SW480 (cell line): ENCODE measurements at regions not wholly inside any gene's neighbourhood (a gene's known extent, or its start where the extent isn't known, plus 50 kb on each side); places are given as distances from the start of the nearest gene placed in this dataset.

Experiments used
- DNase-seq: peaks from one replicate; pipeline ENCODE4 v3.0.0-alpha.2; 2016; ENCODE audit warnings: low spot score

DNA sequence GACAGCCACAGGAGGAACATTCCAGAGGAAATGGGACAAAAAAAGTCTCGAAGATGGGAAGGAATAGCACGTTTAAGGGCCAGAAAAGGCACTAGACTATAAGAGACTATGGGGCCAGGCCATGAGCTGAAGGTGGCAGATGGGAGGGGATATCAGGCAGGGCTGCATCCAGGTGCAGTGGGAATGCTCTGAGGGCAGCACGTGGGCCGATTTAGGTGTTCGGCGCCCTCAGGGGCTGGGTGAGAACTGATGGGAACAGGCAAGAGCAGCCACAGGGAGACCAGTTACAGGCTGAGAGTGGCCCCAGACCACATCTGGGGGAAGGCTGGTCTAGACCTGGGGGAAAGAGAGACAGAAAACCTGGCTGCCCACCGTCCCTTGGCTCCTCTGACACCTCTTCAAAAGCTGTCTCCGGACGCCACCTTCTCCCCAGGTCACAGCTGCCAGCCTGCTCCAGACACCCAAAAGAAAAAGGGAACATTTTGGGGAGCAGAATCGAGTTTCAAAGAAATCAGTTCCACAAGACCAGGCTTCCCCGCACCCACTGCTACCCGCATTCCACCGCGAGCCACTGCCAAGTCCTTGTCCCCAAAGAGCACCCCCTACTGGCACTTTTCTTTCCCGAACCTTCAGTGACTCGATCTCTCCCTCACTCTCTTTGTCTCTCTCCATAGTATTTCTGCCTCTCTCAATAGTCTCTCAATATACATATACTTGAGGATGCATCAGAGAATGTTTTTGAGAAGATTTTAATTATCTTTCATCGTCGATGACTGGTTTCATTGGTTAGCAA lies 190.1 kb upstream of the AGAP1 start:
- no peak for DNase-seq

DNA sequence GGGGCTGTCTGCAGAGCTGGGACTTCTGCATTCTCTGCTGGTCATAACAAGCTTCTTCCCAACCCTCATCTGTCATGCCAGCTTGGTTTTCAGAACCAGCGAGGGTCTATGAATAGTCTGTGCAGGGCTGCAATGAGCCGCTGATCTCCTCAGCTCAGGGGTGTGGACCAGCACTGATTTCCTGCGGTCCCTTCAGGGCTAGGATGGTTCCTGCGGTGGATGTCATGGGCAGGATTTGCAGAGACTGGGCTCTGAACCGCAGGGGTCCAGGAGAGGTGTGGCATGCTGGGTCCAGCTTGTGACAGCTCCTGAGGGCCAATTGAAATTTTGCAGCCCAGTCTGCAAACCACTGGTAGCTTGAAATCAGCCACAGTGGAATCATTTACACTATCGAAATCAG lies 188.2 kb upstream of the AGAP1 start:
- DNase-seq: no peak

DNA sequence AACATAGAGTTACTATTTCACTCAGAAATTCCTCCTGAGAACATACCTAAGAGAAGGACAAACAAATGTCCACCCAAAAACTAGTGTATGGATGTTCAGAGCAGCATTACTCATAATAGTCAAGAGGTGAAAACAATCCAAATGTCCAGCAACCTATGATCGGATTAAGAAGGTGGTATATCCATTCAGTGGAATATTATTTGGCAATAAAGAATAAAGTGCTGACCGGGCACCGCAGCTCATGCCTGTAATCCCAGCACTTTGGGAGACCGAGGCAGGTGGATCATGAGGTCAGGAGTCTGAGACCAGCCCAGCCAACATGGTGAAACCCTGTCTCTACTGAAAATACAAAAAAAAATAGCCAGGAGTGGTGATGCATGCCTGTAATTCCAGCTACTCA lies 182.8 kb upstream of the AGAP1 start:
- no peak for DNase-seq

DNA sequence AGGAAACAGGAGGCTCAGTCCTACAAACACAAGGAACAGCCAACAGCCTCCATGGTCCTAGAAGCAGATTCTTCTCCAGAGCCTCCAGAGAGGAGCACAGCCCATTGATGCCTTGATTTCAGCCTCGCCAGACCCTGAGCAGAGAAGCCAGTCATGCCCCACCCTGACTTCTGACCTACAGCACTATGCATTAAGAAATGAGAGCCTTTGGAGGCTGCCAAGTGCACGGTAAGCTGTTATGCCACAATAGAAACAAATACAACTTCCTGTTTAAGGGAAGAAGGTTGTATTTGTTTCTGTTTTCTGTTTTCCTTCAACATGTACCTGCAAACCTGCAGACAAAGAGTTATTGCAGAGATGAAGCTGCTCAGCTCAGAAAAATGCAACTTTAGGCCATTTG lies 181.3 kb upstream of the AGAP1 start:
- DNase-seq: no peak

GRCh38 chr2:235314371-235314930 lies 179.4 kb upstream of the AGAP1 start:
- DNase-seq: no peak

- DNase-seq: no peak
Measured at GRCh38 chr2:235319095-235319494, 174.7 kb upstream of the AGAP1 start.

DNA sequence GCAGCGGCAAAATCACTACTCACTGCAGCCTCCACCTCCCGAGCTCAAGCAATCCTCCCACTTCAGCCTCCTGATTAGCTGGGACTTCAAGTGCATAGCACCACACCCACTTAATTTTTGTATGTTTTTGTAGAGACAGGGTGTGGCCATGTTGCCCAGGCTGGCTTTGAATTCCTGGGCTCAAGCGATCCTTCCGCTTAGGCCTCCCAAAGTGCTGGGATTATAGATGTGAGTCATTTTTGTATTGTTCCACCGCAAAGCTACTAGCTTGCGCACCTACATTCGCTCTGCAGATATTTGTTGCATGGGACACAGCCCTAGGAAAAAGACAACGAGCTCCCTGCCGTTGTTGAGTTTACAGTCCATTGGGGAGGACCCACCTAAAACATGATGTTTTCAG lies 173.5 kb upstream of the AGAP1 start:
- peak; percentile 71 for DNase-seq

DNA sequence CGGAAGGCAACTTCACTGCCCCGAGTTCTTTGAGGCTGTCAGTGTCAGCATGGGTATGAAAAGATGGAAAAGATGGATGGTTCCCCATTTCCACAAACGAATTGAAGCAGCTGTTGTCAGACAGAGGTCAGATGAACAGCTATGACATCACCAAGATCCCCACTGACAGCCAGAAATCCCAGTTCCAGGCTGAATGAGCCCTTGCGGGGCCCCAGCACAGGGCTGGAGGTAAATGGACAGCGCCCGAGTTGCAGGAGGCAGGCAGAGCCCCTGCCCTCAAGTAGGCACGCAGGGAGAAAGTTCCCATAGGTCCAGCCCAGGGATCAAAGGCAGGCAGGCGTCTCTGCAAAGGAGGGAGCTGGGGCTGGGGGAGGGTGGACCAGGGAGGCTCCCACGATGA lies 169.5 kb upstream of the AGAP1 start:
- DNase-seq: peak; percentile 43

- DNase-seq: peak; percentile 67
Measured at GRCh38 chr2:235325151-235325550, 168.7 kb upstream of the AGAP1 start.

DNA sequence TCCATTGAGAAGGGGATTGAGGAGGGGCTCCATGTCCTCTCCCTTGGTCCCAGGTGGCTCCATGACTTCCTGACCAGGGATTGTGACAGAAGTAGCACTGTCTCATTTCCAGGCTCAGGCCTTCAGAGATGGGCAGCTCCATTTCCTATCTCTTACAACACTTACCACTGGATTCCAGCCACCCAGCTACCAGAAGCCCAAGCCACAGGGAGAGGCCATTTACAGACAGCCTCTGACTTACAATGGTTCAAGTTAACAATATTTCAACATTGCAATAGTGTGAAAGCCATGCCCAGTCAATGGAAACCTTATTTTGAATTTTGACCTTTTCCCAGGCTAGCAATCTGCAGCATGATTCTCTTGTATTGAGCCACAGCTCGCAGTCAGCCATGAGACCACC lies 164.9 kb upstream of the AGAP1 start:
- no peak for DNase-seq

DNA sequence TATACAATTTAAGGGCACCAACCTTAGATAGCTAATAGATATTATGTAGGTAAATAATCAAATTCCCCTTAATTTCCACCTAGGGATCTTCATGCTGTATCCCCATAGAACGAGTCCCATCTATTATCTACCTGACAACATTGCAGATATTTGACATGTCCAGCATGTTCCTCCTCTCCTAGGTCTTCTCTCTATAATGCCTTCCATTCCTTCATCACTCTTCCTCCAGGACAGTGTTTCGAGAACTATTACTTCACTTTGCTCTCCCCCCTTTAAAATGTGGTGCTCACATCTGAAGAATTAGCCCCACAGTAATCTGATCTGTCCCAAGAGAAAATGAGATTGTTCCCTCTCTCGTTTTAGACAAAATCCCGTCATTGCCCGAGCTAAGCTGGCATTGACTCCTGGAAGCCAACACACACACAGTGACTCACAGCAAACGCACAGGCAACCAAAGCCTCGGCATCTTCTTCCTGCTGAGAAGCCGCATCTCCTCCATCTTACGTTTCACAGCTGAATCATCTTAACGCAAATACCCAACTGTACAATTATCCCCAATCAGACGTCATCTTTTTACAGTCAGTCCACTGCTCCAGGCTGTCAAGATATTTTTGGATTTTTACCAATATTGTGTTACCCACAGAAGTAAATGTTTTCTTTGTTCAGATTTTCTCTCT lies 162.9 kb upstream of the AGAP1 start:
- DNase-seq: no peak

- DNase-seq: no peak
Measured at GRCh38 chr2:235332240-235332890, 161.5 kb upstream of the AGAP1 start.

- DNase-seq: no peak
Measured at GRCh38 chr2:235333076-235333475, 160.8 kb upstream of the AGAP1 start.

DNA sequence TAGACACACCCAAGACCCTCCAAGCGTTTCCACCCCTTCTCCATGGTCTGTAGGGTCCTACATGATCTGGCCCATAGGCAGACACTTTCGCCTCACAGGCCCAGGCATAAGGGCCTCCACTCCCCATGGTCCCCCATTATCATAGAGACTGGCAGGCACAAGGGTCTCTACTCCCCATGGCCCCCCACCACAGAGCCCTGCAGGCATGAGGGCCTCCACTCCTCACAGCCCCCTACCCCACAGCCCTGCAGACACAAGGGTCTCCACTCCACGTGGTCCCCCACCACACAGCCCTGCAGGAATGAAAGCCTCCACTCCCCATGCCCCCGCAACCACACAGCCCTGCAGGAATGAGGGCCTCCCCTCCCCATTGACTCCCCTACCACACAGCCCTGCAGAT lies 159.7 kb upstream of the AGAP1 start:
- no peak for DNase-seq

DNA sequence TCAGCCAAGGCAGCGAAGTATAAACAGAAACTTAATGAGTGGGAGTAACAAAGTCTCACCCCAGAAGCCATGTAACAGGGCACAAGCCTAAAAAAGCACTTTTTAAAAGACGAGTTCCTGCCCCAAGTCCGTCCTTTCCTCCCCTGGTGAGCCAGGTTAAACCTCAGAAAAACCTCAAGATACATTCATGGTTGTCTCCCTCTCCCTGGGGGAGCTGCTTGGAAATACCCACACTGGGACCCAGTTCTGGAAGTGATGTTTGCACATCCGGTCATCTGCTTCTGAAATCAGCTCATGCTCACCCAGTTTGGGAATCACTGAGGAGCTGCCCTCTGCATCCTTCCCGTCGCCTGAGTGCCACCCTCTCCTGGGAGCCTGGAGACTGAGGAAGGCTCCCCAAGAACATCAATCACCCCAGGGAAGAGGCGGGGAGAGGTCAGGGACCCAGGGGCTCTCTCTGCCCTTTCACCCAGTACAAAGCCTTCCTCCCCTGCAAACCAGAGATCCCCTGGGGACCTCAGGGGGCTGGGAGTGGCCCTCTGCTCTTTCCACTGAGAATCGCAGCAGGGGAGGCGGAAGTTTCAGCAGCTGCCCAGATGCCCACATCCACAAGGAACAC lies 150.6 kb upstream of the AGAP1 start:
- DNase-seq: no peak

DNA sequence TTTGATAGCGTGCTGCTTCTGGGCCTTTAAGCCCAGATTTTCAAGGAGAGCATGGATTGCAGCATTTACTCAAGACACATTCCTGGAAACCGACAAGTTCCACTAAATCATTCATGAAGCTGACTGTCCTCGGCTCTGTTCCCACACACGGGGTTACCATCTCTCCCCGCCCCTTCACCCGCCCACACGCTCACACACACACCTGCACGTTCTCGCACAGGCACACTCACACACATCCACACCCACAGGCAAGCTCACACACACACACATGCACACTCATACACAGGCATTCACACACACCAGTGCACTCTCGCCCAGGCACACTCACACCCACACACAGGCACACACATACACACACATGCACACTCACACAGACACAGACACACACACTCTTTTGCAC lies 150.0 kb upstream of the AGAP1 start:
- DNase-seq: no peak

DNA sequence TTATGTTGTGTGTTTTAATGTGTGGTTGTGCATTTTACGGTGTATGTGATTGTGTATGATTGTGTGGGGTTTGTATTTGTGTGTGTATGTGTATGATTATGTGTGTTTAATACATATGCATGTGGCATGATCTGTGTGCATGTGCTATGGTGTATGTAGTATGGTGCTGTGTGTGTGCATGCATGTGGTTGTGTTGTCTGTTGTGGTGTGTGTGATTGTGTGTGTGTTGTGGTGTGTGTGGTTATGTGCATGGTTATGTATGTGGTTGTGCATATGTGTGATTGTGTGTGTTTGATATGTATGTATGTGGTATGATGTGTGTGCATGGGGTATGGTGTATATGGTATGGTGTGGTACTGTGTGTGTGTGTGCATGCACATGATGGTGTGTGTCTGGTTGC lies 148.1 kb upstream of the AGAP1 start:
- DNase-seq: no peak

DNA sequence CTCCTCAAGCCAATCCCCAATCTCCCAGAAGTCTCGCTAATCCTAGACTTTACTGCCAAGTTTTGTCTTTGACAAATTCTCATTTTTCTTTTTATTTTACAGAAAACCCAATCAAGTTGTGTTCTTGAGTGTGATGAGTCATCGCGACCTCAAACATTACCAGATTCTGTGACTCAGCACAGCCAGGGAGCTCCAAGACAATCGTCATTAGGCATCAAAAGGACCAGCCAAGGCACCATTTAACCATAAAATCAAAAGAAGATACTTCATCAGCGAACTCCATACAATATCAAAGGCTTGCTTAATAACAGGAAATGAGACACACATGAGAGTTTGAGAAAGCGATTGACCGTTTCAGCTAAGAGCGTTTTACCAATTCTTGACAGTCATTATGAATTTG lies 146.2 kb upstream of the AGAP1 start:
- peak; percentile 81 for DNase-seq

GRCh38 chr2:235348329-235348728 lies 145.5 kb upstream of the AGAP1 start:
- no peak for DNase-seq

DNA sequence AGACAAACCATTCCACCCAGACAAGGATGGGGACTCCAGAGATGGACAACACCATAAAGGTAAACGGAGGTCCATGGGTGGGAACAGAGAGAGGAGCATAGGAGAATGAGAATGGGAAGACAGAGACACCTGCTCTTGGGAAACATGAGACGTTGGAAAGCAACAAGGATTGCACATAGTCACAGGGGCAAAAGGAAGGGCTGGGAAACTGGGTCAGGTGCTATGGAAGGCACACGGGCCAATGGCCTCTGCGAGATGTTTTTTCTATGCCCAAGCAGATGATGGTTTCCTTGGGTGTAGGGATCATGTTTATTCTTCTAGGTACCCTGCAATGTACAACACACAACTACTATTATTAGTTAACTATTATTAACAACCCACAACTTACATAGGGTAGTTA lies 143.6 kb upstream of the AGAP1 start:
- DNase-seq: no peak

DNA sequence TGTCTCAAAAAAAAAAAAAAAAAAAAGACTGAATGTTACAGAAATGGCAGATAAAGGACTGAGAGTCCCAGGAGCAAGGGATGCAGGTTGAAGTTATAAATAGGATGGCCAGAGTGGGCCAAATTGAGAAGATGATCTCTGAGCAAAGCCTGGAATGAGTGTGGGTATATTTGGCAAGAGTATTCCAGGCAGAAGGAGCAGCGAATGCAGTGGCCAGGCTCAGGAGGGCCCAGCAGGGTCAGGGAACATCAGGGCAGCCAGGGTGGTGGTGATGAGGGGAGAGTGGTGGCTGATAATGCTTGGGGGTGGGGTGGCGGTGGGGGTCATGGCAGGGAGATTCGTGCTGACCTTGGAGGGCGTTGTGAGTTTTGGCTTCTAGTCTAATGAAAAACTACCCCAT lies 141.3 kb upstream of the AGAP1 start:
- no peak for DNase-seq

DNA sequence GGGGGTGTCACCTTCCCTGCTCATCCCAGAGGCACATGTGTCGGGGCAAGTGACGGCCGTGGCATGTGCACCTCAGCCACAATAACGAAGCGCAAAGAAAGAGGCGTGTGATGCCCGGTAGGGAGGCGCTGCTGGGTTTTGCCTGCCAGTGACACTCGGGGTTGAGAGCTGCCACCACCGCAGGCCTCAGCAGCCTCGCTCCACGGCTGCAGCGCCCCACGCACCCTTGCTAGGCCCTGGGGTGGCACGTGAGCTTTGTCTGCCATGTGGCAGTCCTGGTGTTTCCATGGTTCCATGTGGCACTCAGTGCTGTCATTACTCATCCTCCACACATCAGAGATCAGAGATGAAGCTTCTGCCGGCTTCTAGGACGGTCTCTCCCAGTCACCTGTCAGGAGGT lies 136.0 kb upstream of the AGAP1 start:
- DNase-seq: no peak
